HEK293 (cell line): ENCODE measurements at regions not wholly inside any gene's neighbourhood (a gene's known extent, or its start where the extent isn't known, plus 50 kb on each side); places are given as distances from the start of the nearest gene placed in this dataset.

Experiments used
- TRIM28 ChIP-seq: IDR thresholded peaks from 2 replicates; pipeline ENCODE4 v1.6.1; 2011; ENCODE audit warnings: low read length, control low read depth, borderline replicate concordance
- ZNF473 ChIP-seq: fragments of 450-650 bp; formaldehyde crosslinking; IDR thresholded peaks from 2 replicates; pipeline ENCODE4 v1.5.1; 2017; ENCODE audit warnings: missing biosample characterization, missing genetic modification characterization
- ZNF623 ChIP-seq: fragments of 450-650 bp; formaldehyde crosslinking; IDR thresholded peaks from 2 replicates; pipeline ENCODE4 v1.5.1; 2016; ENCODE audit warnings: missing biosample characterization, missing genetic modification characterization
- ZNF701 ChIP-seq: fragments of 450-650 bp; formaldehyde crosslinking; IDR thresholded peaks from 2 replicates; pipeline ENCODE4 v1.5.1; 2016; ENCODE audit warnings: missing biosample characterization, missing genetic modification characterization
- ZNF830 ChIP-seq: fragments of 450-650 bp; IDR thresholded peaks from 2 replicates; pipeline ENCODE4 v1.5.0; 2018; ENCODE audit warnings: missing biosample characterization, missing genetic modification characterization, low read depth, mild to moderate bottlenecking, moderate library complexity
- TF ChIP-seq, protein P1 (sequence below): fragments of 450-650 bp; formaldehyde crosslinking; IDR thresholded peaks from 2 replicates; pipeline ENCODE4 v1.5.1; 2016; ENCODE audit warnings: missing biosample characterization, missing genetic modification characterization
- TF ChIP-seq, protein P2 (sequence below): fragments of 450-650 bp; formaldehyde crosslinking; IDR thresholded peaks from 2 replicates; pipeline ENCODE4 v1.5.1; 2016; ENCODE audit warnings: missing biosample characterization, missing genetic modification characterization

DNA sequence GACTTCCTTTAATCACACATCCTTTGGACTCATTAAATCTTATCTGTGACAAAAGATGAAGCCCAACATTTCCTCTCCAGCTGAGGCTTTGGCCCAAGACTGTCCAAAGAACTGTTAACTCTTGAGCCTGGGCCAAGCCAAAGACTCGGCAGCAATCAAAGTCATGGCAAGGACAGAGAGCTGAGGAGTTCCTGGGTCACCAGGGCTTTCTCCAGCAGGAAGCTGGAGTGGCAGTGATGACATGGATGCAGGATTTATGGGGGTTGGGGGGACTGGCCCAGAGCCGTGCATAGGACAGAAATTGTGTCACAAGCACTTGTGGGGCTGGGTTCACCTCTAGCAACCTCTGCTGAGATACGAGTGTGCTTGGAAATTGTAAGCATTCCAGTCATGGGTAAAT lies 440.3 kb downstream of the PLK2 start:
- TF ChIP-seq TRIM28 = no peak
- TF ChIP-seq, protein P1, sequence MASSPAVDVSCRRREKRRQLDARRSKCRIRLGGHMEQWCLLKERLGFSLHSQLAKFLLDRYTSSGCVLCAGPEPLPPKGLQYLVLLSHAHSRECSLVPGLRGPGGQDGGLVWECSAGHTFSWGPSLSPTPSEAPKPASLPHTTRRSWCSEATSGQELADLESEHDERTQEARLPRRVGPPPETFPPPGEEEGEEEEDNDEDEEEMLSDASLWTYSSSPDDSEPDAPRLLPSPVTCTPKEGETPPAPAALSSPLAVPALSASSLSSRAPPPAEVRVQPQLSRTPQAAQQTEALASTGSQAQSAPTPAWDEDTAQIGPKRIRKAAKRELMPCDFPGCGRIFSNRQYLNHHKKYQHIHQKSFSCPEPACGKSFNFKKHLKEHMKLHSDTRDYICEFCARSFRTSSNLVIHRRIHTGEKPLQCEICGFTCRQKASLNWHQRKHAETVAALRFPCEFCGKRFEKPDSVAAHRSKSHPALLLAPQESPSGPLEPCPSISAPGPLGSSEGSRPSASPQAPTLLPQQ = no peak
- no peak for TF ChIP-seq ZNF701 (tag by site-specific recombination)
- TF ChIP-seq, protein P2, sequence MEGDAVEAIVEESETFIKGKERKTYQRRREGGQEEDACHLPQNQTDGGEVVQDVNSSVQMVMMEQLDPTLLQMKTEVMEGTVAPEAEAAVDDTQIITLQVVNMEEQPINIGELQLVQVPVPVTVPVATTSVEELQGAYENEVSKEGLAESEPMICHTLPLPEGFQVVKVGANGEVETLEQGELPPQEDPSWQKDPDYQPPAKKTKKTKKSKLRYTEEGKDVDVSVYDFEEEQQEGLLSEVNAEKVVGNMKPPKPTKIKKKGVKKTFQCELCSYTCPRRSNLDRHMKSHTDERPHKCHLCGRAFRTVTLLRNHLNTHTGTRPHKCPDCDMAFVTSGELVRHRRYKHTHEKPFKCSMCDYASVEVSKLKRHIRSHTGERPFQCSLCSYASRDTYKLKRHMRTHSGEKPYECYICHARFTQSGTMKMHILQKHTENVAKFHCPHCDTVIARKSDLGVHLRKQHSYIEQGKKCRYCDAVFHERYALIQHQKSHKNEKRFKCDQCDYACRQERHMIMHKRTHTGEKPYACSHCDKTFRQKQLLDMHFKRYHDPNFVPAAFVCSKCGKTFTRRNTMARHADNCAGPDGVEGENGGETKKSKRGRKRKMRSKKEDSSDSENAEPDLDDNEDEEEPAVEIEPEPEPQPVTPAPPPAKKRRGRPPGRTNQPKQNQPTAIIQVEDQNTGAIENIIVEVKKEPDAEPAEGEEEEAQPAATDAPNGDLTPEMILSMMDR (tag by site-specific recombination) = no peak
- TF ChIP-seq ZNF623 (tag by site-specific recombination) = no peak
- no peak for TF ChIP-seq ZNF830
- no peak for TF ChIP-seq ZNF473 (tag by site-specific recombination)
